HepG2 (cell line): ENCODE measurements at regions not wholly inside any gene's neighbourhood (a gene's known extent, or its start where the extent isn't known, plus 50 kb on each side); places are given as distances from the start of the nearest gene placed in this dataset.
A peak's percentile ranks its signal among the peaks of the same experiment; 100 is the strongest.

Experiments
- ATAC-seq: fragments of 200-7000 bp; cut with Tn5 transposase; 3 replicates; pipeline ENCODE4 v1.9.1; 2020; ENCODE audit warnings: mild to moderate bottlenecking, moderate library complexity
- BruUV-seq: library from RNA; stranded (reverse); fragments of 400-500 nt; replicated peaks from 2 replicates; lab custom pipeline; 2021; lab: Mats Ljungman, UMichigan
- CTCF ChIA-PET: fragments of 300-600 bp; formaldehyde crosslinking; extraction: SDS; loops from one replicate; lab custom pipeline; 2021; ENCODE audit warnings: low total read pairs, inconsistent platforms, low intra/inter-chr PET ratio; lab: Yijun Ruan, JAX
- POLR2A ChIA-PET: fragments of 350-600 bp; sonication (Branson Sonifier 250); formaldehyde crosslinking; loops from one replicate; lab custom pipeline; 2020; ENCODE audit warnings: antibody characterized with exemption, inconsistent platforms; lab: Yijun Ruan, JAX
- DNase-seq: peaks from one replicate; pipeline ENCODE4 v3.0.0-alpha.2; 2015; ENCODE audit warnings: low spot score
- FAIRE-seq: peaks from 3 replicates; lab custom pipeline; 2011; peaks lifted over from hg19 to GRCh38; lab: Jason Lieb, UNC
- H2AFZ ChIP-seq: one replicate; pipeline ENCODE4 v1.6.1; 2011; ENCODE audit warnings: low read length, inconsistent platforms
- H3K27ac ChIP-seq: fragments of 300-600 bp; 3 replicates; pipeline ENCODE4 v1.8.0; 2011; ENCODE audit warnings: mixed run types, mild to moderate bottlenecking, mixed read lengths, low read length, inconsistent platforms; ENCODE audit not compliant: insufficient read depth; ENCODE audit errors: extremely low read length
- H3K27me3 ChIP-seq, 2 experiments: fragments of 200-600 bp in 1 of 2; 2 replicates in 1 of 2; 3 replicates in 1 of 2; pipeline versions ENCODE4 v1.6.0 to v1.8.0; 2011; ENCODE audit warnings: low read length in 2 of 2, mild to moderate bottlenecking in 2 of 2, moderate library complexity in 2 of 2, inconsistent platforms in 1 of 2; ENCODE audit not compliant: insufficient read depth in 2 of 2, control insufficient read depth in 1 of 2
- H3K36me3 ChIP-seq, 2 experiments: fragments of 200-600 bp in 1 of 2; replicated peaks in 1 of 2; 2 replicates in 1 of 2; 3 replicates in 1 of 2; pipeline versions ENCODE4 v1.5.1 to v1.8.0; 2011; ENCODE audit warnings: low read length in 2 of 2, inconsistent platforms in 1 of 2; ENCODE audit not compliant: insufficient read depth in 2 of 2, control insufficient read depth in 1 of 2
- H3K4me1 ChIP-seq: 2 replicates; pipeline ENCODE4 v1.5.1; 2012; ENCODE audit warnings: low read length, inconsistent platforms; ENCODE audit not compliant: insufficient read depth
- H3K4me2 ChIP-seq: 2 replicates; pipeline ENCODE4 v1.6.0; 2011; ENCODE audit warnings: low read depth, low read length, inconsistent platforms
- H3K4me3 ChIP-seq, 3 experiments: fragments of 200-600 bp in 1 of 3; sonication (generic), shearing (Covaris generic) in 1 of 3; replicated peaks in 1 of 3; 2 replicates each; pipeline ENCODE4 v1.5.1; 2011 to 2016; ENCODE audit warnings: low read length in 3 of 3, inconsistent platforms in 2 of 3, low read depth in 2 of 3, mild to moderate bottlenecking in 2 of 3, control low read depth in 1 of 3, mixed read lengths in 1 of 3; ENCODE audit not compliant: insufficient read depth in 1 of 3
- H3K79me2 ChIP-seq: one replicate; pipeline ENCODE4 v1.6.1; 2011; ENCODE audit warnings: low read length, inconsistent platforms; ENCODE audit not compliant: insufficient read depth
- H3K9ac ChIP-seq: 2 replicates; pipeline ENCODE4 v1.6.0; 2011; ENCODE audit warnings: mild to moderate bottlenecking, low read depth, low read length, inconsistent platforms; ENCODE audit not compliant: insufficient read depth
- H3K9me3 ChIP-seq: 2 replicates; pipeline ENCODE4 v1.5.1; 2012; ENCODE audit warnings: mild to moderate bottlenecking, low read length
- H4K20me1 ChIP-seq: 2 replicates; pipeline ENCODE4 v1.6.0; 2011; ENCODE audit warnings: inconsistent platforms, mild to moderate bottlenecking, low read length, moderate library complexity; ENCODE audit not compliant: insufficient read depth
- ATF2 ChIP-seq: sonication (generic); formaldehyde crosslinking; IDR thresholded peaks from 2 replicates; pipeline ENCODE4 v1.4.0; 2020; ENCODE audit warnings: missing genetic modification reagents
- NKX3-1 ChIP-seq: sonication (generic); formaldehyde crosslinking; IDR thresholded peaks from 2 replicates; pipeline ENCODE4 v1.5.0; 2020; ENCODE audit warnings: missing genetic modification reagents
- RAD51 ChIP-seq: fragments of 450-650 bp; IDR thresholded peaks from 2 replicates; pipeline ENCODE4 v1.6.1; 2016; ENCODE audit warnings: borderline replicate concordance
- SP140L ChIP-seq: sonication (generic); formaldehyde crosslinking; IDR thresholded peaks from 2 replicates; pipeline ENCODE4 v1.4.0; 2020; ENCODE audit warnings: missing genetic modification reagents, borderline replicate concordance
- USF2 ChIP-seq, 2 experiments: sonication (generic) in 1 of 2; formaldehyde crosslinking in 1 of 2; IDR thresholded peaks; 2 replicates each; pipeline versions ENCODE4 v1.5.1 to v1.6.1; 2011 to 2020; ENCODE audit warnings: borderline replicate concordance in 1 of 2, low read depth in 1 of 2, low read length in 1 of 2, mild to moderate bottlenecking in 1 of 2, missing genetic modification reagents in 1 of 2, moderate library complexity in 1 of 2
- ZFP36 ChIP-seq: fragments of 150-350 bp; IDR thresholded peaks from 2 replicates; pipeline ENCODE4 v1.6.1; 2018; ENCODE audit warnings: borderline replicate concordance, low read length, low read depth; ENCODE audit not compliant: partially characterized antibody
- ZNF629 ChIP-seq: sonication (generic); formaldehyde crosslinking; conservative IDR thresholded peaks from 2 replicates; pipeline ENCODE4 v1.5.0; 2020; ENCODE audit warnings: missing genetic modification reagents
- ZNF749 ChIP-seq: sonication (generic); formaldehyde crosslinking; IDR thresholded peaks from 2 replicates; pipeline ENCODE4 v1.8.0; 2022; ENCODE audit warnings: mild to moderate bottlenecking, missing genetic modification reagents, moderate library complexity, borderline replicate concordance
- ZSCAN9 ChIP-seq: IDR thresholded peaks from 2 replicates; pipeline ENCODE4 v1.6.1; 2016; ENCODE audit warnings: borderline replicate concordance
- WGBS: methylation state at CpG from one replicate; pipeline ENCODE4 v1.1.6; 2017; ENCODE audit warnings: low lambda C conversion rate; 5-methylcytosine and 5-hydroxymethylcytosine counted together
- in situ Hi-C: cut with HindIII; loops from 2 replicates; pipeline ENCODE4 v1.10.0; 2017; ENCODE audit warnings: low pct_unique_long_range_greater_than_20kb; ENCODE audit not compliant: extremely low pct_ligation_motif_present
- intact Hi-C: fragments of 100-400 bp; cut with micrococcal nuclease; formaldehyde crosslinking; loops from one replicate; pipeline ENCODE4 v1.10.0; 2022; ENCODE audit not compliant: unreplicated experiment
- TF ChIP-seq, protein P1 (sequence below): sonication (generic); IDR thresholded peaks from 2 replicates; pipeline ENCODE4 v1.6.1; 2016; ENCODE audit warnings: low read depth, borderline replicate concordance

GRCh38 chr10:78385599-78385998, 351.9 kb downstream of the RPS24 start:
- no peak overlapping the region for H3K27ac ChIP-seq
- FAIRE-seq (no peak), DNase-seq (no peak), ATAC-seq (no peak)
- intact Hi-C loops (no loop called here), in situ Hi-C loops (no loop called here)
- H3K4me1 ChIP-seq = no peaks in the 10 kb centered on the region
- no peaks in the 10 kb centered on the region for H3K9me3 ChIP-seq
- H3K4me3 ChIP-seq = no peak overlapping the region
- BruUV-seq = no TSS peak
- no peak overlapping the region for H3K4me2 ChIP-seq
- H2AFZ ChIP-seq = no peak overlapping the region
- H3K9ac ChIP-seq = no peak overlapping the region
- ChIA-PET POLR2A (no interaction called here), CTCF (no interaction called here)
- H4K20me1 ChIP-seq = no peaks in the 10 kb centered on the region
- no peaks in the 10 kb centered on the region for H3K79me2 ChIP-seq
- WGBS = 24% methylated on average over 5 of the region's 5 CpGs
- peaks cover 2 to 24% of the 10 kb centered on the region in 2 experiments; a peak in 4 of 5 replicates for H3K27me3 ChIP-seq
- H3K36me3 ChIP-seq = no peaks in the 10 kb centered on the region
- TF ChIP-seq ZNF749 (no peak), SP140L (CRISPR knock-in tag) (no peak), USF2 (IDR thresholded peaks at IDR 0.05; ENCODE audit: low read depth, low read length) (peak; percentile 56; the same call in 1 of the 2 replicates), USF2 (CRISPR knock-in tag; IDR thresholded peaks at IDR 0.05; ENCODE audit: borderline replicate concordance) (no peak), ATF2 (no peak), ZSCAN9 (CRISPR knock-in tag) (no peak), NKX3-1 (CRISPR knock-in tag) (no peak), ZNF629 (CRISPR knock-in tag) (peak; percentile 74), ZFP36 (no peak), RAD51 (peak; percentile 75; the same call in 1 of the 2 replicates)
- TF ChIP-seq, protein P1, sequence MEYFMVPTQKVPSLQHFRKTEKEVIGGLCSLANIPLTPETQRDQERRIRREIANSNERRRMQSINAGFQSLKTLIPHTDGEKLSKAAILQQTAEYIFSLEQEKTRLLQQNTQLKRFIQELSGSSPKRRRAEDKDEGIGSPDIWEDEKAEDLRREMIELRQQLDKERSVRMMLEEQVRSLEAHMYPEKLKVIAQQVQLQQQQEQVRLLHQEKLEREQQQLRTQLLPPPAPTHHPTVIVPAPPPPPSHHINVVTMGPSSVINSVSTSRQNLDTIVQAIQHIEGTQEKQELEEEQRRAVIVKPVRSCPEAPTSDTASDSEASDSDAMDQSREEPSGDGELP = no peak
